GM18502 (cell line): ENCODE measurements at regions not wholly inside any gene's neighbourhood (a gene's known extent, or its start where the extent isn't known, plus 50 kb on each side); places are given as distances from the start of the nearest gene placed in this dataset.
"Not testable (repeated sequence)": the region's sequence is repeated elsewhere in the genome, so short reads cannot be mapped to it uniquely, and the experiment has no call there.

ENCODE experiments used
- ATAC-seq: cut with Tn5 transposase; IDR thresholded peaks from one replicate; pipeline ENCODE4 v1.9.1; 2021; ENCODE audit warnings: mild to moderate bottlenecking; ENCODE audit not compliant: unreplicated experiment, poor library complexity

- ATAC-seq: no peak
Observed at GRCh38 chr6:126661646-126662045, 321.7 kb downstream of the CENPW start.

- ATAC-seq: no peak
Observed at GRCh38 chr6:126662966-126663365, 323.1 kb downstream of the CENPW start.

GRCh38 chr6:126664271-126664670 is 324.4 kb downstream of the CENPW start:
- no peak for ATAC-seq

GRCh38 chr6:126665551-126665950 is 325.6 kb downstream of the CENPW start:
- no peak for ATAC-seq

GRCh38 chr6:126667071-126667470 is 327.2 kb downstream of the CENPW start:
- no peak for ATAC-seq

GRCh38 chr6:126667728-126668127 is 327.8 kb downstream of the CENPW start:
- no peak for ATAC-seq

- ATAC-seq: peak; percentile 85
Observed at GRCh38 chr6:126672649-126673048, 332.7 kb downstream of the CENPW start.

- not testable (repeated sequence) for ATAC-seq
Observed at GRCh38 chr6:126673749-126674148, 333.8 kb downstream of the CENPW start.

- no peak for ATAC-seq
Observed at GRCh38 chr6:126682440-126682839, 342.5 kb downstream of the CENPW start.

GRCh38 chr6:126685182-126685581 is 345.3 kb downstream of the CENPW start:
- ATAC-seq: no peak

- ATAC-seq: no peak
Observed at GRCh38 chr6:126696921-126697693, 357.2 kb downstream of the CENPW start.

GRCh38 chr6:126698732-126699240 is 358.9 kb downstream of the CENPW start:
- ATAC-seq: no peak

- ATAC-seq: peak; percentile 71
Observed at GRCh38 chr6:126701676-126702560, 362.0 kb downstream of the CENPW start.

- no peak for ATAC-seq
Observed at GRCh38 chr6:126716032-126716431, 376.1 kb downstream of the CENPW start.

GRCh38 chr6:126716826-126717509 is 377.1 kb downstream of the CENPW start:
- ATAC-seq: no peak

- peak; percentile 91 for ATAC-seq
Observed at GRCh38 chr6:126718600-126719327, 378.8 kb downstream of the CENPW start.

GRCh38 chr6:126720304-126720703 is 380.4 kb downstream of the CENPW start:
- ATAC-seq: no peak

GRCh38 chr6:126721581-126722160 is 381.8 kb downstream of the CENPW start:
- no peak for ATAC-seq

GRCh38 chr6:126722411-126722810 is 382.5 kb downstream of the CENPW start:
- ATAC-seq: no peak
